SW 1271 (cell line): ENCODE measurements at regions not wholly inside any gene's neighbourhood (a gene's known extent, or its start where the extent isn't known, plus 50 kb on each side); places are given as distances from the start of the nearest gene placed in this dataset.
"Not testable (repeated sequence)": the region's sequence is repeated elsewhere in the genome, so short reads cannot be mapped to it uniquely, and the experiment has no call there.

Source experiments
- DNase-seq, 2 experiments: peaks; one replicate each; lab custom pipeline; 2025; lab: John Stamatoyannopoulos, UW

GRCh38 chr3:194866236-194866635, 180.6 kb downstream of the FAM43A start:
- DNase-seq, result no peak

- DNase-seq, result no peak
Observed at GRCh38 chr3:194867270-194867983, 181.7 kb downstream of the FAM43A start.

GRCh38 chr3:194868831-194869230, 183.1 kb downstream of the FAM43A start:
- no peak for DNase-seq

- peak in 1 of 2 experiments; percentile 43 for DNase-seq
Observed at GRCh38 chr3:194869482-194870169, 183.9 kb downstream of the FAM43A start.

- no peak for DNase-seq
Observed at GRCh38 chr3:194870394-194871110, 184.9 kb downstream of the FAM43A start.

GRCh38 chr3:194871143-194871863, 185.6 kb downstream of the FAM43A start:
- DNase-seq, result peak in 1 of 2 experiments; percentile 45

GRCh38 chr3:194871864-194872668, 186.4 kb downstream of the FAM43A start:
- DNase-seq, result peak in 1 of 2 experiments; percentile 36

GRCh38 chr3:194872669-194872977, 186.9 kb downstream of the FAM43A start:
- DNase-seq, result peak in 1 of 2 experiments; percentile 31

GRCh38 chr3:194873474-194873873, 187.8 kb downstream of the FAM43A start:
- not testable (repeated sequence) for DNase-seq

- DNase-seq, result no peak
Observed at GRCh38 chr3:194874206-194874605, 188.5 kb downstream of the FAM43A start.

GRCh38 chr3:194874783-194875182, 189.1 kb downstream of the FAM43A start:
- no peak for DNase-seq

GRCh38 chr3:194875581-194876402, 190.1 kb downstream of the FAM43A start:
- DNase-seq, result no peak

GRCh38 chr3:194876403-194877095, 190.9 kb downstream of the FAM43A start:
- no peak for DNase-seq

- no peak for DNase-seq
Observed at GRCh38 chr3:194877291-194878119, 191.8 kb downstream of the FAM43A start.

GRCh38 chr3:194879126-194879877, 193.6 kb downstream of the FAM43A start:
- no peak for DNase-seq

GRCh38 chr3:194879991-194880939, 194.6 kb downstream of the FAM43A start:
- DNase-seq, result no peak
